ENCODE measurements at regions not wholly inside any gene's neighbourhood (a gene's known extent, or its start where the extent isn't known, plus 50 kb on each side); places are given as distances from the start of the nearest gene placed in this dataset.
"Not testable (repeated sequence)": the region's sequence is repeated elsewhere in the genome, so short reads cannot be mapped to it uniquely, and the experiment has no call there.

DNA sequence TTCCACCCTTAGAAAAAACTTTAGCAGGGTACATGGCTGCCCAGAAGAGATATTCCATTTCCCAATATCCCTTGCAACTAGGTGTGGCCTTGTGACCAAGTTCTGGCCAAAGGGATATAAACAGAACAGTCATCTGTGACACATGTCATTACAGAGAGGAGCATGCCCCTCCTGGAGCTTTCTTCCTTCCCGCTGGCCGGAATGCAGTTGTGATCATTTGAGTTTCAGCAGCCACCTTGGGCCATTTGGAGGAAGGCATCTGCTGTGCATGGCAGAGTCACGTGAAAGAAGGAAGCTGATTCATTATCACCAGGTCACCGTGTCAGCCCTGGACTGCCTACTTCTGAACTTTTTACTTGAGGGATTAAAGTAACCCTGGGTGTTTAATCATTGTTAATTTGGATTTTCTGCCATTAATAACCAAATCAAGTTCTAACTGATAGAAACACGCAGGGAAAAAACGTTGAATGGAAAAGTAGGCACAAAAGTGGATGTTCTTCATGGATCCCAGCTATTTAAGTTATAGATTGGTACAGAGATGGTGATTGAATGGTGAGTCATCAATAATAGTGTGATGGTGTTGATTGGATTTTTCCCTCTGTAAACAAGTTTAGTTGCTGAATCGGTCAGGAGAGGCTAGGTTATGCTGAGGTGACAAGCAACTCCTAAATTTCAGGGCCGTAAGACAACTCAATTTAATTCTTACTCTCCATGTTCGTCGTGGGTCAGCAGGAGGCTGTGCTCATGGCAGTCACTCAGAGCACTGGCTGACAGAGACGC is 80.7 kb upstream of the CCDC167 start:
- TF ChIP-seq POLR2A (IDR thresholded peaks at IDR 0.05; ENCODE audit: low read depth, low read length) = no peak
- no peak for DNase-seq (ENCODE audit: insufficient read length, low spot score)
- FAIRE-seq = no peak

DNA sequence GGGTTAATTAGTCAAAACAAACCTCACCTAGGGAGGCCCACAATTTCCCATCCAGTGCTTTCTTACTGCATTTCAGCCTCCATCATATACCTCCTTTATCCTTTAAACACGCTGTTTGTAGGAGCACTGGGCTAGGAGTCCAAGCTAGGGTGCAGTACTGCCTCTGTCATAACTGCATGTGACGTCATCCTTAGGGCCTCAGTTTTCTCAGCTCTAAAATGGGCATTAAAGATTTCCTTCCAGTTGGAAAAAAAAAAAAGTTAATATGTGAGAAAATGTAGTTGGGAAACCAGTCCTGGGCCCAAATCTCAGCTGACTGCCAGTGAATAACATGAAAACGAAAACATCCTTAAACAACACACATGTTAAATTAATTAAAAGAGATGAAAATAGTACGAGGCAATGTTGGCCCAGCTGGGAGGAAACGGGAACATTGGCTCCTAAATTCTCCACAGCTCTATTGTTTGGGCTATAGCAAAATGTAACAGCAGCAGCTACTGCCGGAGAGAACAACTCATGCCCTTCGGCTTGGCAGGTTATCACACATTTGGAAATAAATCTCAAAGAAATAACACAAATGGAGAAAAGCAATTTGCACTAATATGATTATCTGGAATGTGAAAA is 79.9 kb upstream of the CCDC167 start:
- no peak for DNase-seq (ENCODE audit: insufficient read length, low spot score)
- no peak for FAIRE-seq
- no peak for TF ChIP-seq POLR2A (IDR thresholded peaks at IDR 0.05; ENCODE audit: low read depth, low read length)

DNA sequence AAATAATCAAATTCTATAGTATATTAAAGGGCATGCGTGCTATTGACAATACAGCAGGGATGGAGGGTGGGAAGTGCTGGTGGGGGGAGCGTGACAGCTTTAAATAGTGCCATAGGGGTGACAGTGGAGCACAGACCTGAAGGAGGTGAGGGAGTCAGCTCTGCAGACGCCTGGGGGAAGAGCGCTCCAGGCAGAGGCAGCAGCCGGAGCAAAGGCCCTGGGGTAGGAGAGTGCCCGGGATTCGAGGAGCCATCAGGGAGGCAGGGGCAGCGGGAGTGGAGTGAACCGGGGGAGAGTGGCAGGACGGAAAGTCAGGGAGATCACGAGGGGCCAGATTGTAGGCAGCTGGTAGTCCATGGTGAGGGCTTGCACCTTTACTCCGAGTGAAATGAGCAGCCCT is 78.4 kb upstream of the CCDC167 start:
- no peak for DNase-seq (ENCODE audit: insufficient read length, low spot score)
- no peak for TF ChIP-seq POLR2A (IDR thresholded peaks at IDR 0.05; ENCODE audit: low read depth, low read length)
- no peak for FAIRE-seq

DNA sequence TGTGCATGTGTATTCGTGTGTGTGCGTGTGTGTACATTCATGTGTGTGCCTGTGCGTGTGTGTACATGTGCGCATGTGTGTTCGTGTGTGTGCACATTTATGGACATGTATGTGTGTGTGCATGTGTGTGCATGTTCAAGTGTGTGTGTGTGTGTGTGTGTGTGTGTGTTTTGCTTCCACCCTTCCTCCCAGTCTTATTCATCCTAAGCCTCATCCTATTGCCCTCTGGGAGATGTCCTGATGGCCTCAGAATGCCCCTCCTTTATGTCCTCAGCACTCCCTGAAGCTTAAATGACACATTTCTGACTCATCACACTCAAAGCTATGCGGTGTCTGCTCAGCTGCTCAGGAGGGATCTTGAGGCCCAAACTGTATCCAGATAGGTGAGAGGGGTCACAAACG is 76.6 kb upstream of the CCDC167 start:
- peak; percentile 95 for DNase-seq (ENCODE audit: insufficient read length, low spot score)
- FAIRE-seq = peak; percentile 94
- no peak for TF ChIP-seq POLR2A (IDR thresholded peaks at IDR 0.05; ENCODE audit: low read depth, low read length)

DNA sequence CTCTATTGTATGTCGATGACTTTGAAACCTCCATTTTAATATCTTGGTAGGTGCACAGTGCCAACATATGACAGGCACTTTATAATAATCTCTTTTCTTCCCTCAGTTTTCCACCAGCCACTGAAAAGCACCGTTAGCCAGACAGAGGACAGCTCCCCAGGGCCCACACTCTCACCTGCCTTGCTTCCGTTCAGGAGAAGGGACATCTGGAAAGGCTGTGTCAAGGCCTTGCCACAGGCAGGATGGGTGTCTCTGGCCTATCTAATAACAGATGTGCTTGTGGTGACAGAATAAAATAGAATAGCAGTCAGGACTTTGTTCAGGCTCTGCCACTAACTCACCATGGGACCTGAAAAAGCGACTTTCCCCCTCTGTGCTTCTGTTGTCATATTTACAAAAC is 75.5 kb upstream of the CCDC167 start:
- TF ChIP-seq POLR2A (IDR thresholded peaks at IDR 0.05; ENCODE audit: low read depth, low read length) = no peak
- FAIRE-seq (no peak), DNase-seq (ENCODE audit: insufficient read length, low spot score) (no peak)

DNA sequence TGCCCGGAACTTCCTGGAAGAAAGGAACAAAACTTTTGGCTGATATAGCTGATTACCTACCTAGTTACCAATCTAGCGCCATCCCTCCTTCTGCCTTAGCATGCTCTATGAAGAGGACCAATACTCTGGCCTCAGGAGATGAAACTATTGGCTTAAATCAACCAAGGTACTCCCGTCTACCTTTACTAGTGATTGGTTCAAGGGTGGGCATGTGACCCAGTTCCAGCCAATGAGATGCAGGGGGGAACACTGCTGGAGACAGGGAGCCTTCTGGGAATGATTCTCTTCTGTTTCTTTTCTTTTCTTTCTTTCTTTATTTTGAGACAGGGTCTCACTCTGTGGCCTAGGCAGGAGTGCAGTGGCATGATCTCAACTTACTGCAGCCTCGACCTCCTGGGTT is 72.6 kb upstream of the CCDC167 start:
- DNase-seq (ENCODE audit: insufficient read length, low spot score) (no peak), FAIRE-seq (no peak)
- TF ChIP-seq POLR2A (IDR thresholded peaks at IDR 0.05; ENCODE audit: low read depth, low read length) = no peak

DNA sequence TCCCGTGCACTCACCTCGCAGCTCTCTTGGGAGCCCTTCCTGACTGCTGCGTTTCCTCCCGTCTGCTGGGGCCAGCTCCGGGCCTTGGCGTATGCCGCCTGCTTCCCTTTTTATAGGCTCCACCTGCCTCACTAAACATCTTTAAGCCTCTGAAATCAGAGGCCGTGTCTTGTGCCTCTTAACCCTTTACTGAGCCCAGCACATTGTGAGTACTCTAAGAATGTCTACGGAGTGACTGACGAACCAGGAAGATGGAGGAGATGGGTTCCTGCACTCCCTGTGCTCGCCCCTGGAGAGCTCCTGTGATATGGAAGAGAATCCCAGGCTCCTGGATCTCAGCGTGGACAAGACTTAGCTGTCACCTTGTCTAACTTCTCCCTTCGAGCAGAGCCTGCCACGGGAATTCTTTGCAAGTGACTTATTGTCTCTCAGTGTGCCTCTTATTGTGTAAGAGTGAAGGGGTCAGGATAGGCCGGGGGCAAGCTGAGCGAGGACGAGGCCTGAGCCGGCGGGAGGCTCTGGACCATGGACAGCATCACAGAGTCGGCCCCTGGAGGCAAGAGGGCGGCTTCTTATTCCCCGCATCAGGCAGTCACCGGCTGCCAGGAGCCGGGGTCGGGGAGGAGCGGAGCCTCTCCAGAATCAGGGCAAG is 70.9 kb upstream of the CCDC167 start:
- DNase-seq (ENCODE audit: insufficient read length, low spot score) (no peak), FAIRE-seq (no peak)

DNA sequence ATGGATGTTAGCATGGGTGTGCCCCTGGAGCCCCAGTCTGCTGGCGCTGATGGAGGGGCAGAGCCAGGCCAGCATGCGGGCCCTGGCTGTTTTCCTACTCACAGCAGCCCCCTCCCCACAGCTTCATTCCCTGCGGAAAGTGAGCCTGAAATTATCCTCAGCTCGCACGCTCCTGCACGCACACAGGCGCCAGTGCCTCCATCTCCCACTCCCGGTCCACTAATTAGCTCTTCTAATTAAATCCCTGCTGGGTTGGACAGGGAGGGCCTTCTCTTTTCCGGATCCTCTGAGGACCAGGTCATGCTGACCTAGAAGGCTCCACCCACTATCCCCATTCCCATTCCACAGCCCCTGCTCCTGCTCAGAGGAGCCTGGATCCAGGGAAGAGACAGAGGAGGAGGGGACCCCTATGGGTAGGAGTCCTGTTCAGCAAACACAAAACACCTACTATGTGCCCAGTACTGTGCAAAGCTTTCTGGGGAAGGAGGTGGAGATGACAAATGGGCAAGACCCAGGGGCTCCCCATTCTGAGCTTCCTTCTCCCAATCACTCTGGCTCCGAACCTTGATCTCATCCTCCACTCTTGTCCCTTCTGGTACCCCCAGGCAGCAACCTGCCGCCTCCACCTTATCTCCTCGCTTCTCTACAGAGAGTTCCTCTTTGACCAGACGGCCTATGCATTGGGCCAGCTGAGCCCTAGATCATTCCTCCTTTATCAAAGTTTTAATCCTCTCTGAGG is 70.2 kb upstream of the CCDC167 start:
- FAIRE-seq (no peak), DNase-seq (ENCODE audit: insufficient read length, low spot score) (no peak)
- no peak for TF ChIP-seq POLR2A (IDR thresholded peaks at IDR 0.05; ENCODE audit: low read depth, low read length)

More for the DNA sequence above, 70.9 kb upstream of the CCDC167 start:
- no peak for TF ChIP-seq POLR2A (IDR thresholded peaks at IDR 0.05; ENCODE audit: low read depth, low read length)

DNA sequence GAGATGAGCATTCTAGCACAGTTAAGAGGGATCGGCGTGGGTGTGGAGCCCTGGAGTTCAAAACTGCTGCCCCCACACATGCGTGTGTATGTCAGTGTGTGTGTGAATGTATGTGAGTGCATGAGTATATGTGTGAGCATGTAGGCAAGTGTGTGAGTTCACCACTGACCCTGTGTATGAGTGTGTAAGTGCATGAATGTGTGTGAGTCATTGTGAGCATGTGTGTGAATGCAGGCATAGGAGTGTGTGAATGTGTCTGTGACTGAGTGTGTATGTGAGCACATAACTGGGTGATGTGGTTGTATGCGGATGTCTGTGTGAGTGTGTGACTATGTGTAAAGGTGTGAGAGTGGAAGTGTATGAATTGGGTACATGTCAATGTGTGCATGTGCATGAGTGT is 69.6 kb upstream of the CCDC167 start:
- FAIRE-seq = no peak
- TF ChIP-seq POLR2A (IDR thresholded peaks at IDR 0.05; ENCODE audit: low read depth, low read length) = no peak
- DNase-seq (ENCODE audit: insufficient read length, low spot score) = no peak

DNA sequence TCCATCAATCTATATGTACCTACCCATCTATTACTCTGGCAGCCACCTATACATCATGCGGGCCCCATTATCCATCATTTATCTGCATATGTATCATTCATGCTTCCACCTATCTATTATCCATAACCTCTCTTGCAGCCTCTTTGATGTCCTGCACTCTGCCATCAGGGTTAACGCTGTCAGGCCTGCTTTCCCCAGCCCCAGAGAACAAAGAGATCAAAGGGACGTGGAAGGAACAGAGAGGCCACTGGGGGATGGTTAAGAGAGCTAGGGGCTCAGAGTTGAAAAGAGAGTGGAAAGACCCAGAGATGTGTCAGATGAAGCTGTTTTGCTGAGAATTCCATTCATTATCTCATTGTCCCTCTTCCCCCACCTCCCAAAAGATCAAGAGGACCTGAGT is 67.3 kb upstream of the CCDC167 start:
- no peak for TF ChIP-seq POLR2A (IDR thresholded peaks at IDR 0.05; ENCODE audit: low read depth, low read length)
- FAIRE-seq (no peak), DNase-seq (ENCODE audit: insufficient read length, low spot score) (no peak)

DNA sequence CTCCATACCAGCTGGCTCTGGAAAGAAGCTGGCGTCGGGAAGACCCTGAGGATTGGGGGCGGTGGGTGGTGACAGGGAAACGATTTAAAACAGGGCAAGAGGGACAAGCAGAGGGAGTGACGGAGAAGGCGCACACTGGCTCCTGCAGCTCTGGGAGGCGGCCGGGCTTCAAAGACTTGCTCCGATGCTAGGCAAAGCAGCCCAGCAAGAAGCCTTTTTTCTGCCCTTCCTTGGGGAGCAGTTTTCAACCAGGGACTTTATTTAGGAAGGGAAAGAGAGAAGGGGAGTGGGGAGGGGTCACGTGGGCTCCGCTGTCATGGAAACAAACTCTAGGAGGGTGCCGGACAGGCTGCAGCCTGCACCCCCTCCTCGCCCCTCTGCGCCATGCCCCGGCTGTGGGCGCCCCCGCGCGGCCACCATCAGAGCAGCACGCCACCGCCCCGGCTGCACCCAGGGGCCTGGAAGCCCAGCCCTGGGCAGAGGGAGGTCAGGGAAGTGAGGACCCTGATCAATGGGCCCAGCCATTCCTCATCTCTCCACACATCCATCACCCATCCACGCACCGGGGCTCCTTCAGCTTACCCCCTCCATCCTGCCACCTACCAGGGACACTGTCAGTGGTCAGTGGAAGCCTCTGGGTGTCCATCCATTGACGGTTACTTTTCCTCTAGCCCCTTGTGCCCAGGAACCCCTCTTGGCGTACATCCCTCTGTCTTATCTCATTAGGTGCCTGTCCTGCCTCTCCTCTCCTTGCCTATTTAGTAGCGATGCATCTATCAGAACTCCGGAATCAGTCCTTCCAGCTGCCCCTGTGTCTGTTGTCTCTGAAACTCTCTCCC is 66.6 kb upstream of the CCDC167 start:
- no peak for TF ChIP-seq POLR2A (IDR thresholded peaks at IDR 0.05; ENCODE audit: low read depth, low read length)
- DNase-seq (ENCODE audit: insufficient read length, low spot score) = peak; percentile 58
- FAIRE-seq = no peak

DNA sequence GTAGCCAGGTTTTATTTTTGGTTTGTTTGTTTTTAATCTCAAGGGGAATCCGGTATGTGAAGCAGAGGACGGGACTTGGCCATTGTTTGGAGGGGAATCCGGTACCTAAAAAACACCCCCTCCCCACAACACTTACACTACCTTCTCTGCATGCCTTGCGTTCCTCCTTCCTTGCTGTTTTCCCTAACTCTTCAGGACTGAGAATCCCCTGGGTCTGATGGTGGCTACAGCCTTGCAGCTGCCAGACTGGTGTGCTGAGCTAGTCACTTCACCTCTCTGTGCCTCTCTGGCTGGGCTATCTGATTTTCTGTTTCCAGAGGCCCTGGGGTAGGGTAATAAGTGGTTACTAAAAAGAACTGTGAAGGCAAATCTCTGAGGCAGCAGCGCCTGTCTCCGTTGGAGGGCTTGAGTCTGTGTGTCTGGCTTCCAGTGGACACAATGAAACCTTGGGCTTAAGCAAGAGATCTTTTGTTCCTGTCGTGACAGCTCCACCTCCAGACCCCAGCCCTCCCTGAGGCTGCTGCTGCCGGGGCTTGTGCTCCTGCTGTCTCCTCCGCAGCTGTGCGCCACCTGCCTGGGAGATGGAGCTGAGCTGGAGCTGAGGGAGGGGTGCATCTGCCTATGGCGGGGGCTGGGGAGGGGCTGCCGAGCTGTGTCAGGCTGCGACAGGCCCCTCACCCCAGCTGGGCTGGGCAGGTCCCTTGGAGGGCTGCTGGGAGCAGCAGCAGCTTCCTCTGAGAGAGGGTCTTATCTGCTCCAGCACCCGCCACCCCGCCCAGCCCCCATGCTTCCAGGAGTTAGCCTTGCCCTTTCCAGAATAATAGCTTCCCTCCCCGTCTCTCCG is 65.8 kb upstream of the CCDC167 start:
- TF ChIP-seq POLR2A (IDR thresholded peaks at IDR 0.05; ENCODE audit: low read depth, low read length) = no peak
- FAIRE-seq (no peak), DNase-seq (ENCODE audit: insufficient read length, low spot score) (no peak)

DNA sequence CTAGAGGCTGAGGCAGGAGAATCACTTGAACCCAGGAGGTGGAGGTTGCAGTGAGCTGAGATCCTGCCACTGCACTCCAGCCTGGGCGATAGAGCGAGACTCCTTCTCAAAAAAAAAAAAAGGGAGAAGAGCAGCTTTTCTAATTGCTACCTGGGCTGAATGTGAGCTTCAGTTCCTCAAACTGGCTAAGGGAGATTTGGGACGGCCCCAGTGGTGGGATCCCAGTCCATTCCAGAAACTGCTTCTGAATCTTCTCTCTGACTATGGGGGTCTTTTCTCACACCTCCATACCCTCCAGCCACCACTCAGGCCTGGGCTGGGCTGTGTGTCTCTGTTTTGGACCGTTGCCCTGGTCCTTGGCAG is 63.2 kb upstream of the CCDC167 start:
- not testable (repeated sequence) for FAIRE-seq; DNase-seq (ENCODE audit: insufficient read length, low spot score)
